GM21825 (cell line): ENCODE measurements at regions not wholly inside any gene's neighbourhood (a gene's known extent, or its start where the extent isn't known, plus 50 kb on each side); places are given as distances from the start of the nearest gene placed in this dataset.
A peak's percentile ranks its signal among the peaks of the same experiment; 100 is the strongest.

Experiments
- ATAC-seq: cut with Tn5 transposase; IDR thresholded peaks from one replicate; pipeline ENCODE4 v1.9.1; 2021; ENCODE audit warnings: mild to moderate bottlenecking, moderate library complexity; ENCODE audit not compliant: unreplicated experiment

DNA sequence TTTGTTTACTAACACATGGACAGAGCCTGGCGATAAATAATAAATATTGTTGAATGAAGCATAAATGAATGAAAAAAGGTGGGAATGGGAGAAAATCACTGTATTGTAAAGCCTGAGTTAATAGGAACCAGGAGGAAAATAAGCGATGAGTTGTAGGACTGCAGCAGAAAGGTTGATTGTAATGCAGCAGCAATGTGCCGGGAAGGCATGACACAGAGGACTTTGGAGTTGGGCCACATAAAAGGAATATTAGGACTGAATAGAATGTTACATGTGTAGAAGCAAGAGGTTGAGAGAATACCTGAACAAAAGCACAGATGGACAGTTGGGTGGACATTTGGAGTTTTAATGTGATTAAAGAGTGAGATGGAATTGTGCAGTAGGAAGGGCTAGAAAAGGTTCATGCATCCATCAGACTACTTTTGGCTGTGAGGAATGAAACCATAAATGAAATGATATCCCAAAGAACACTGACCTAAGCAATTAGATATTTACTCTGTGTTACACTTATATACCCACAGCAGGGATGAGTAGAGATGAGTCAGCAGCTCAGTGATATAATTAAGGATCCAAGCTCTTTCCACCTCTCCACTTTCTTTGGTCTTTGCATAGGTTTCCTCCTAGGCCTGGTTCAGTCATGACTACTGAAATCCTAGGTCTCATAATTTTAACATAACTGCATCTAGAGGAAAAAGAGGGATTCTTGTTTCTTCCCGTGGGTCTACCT is 55.4 kb downstream of the CCER1 start:
- no peak for ATAC-seq

DNA sequence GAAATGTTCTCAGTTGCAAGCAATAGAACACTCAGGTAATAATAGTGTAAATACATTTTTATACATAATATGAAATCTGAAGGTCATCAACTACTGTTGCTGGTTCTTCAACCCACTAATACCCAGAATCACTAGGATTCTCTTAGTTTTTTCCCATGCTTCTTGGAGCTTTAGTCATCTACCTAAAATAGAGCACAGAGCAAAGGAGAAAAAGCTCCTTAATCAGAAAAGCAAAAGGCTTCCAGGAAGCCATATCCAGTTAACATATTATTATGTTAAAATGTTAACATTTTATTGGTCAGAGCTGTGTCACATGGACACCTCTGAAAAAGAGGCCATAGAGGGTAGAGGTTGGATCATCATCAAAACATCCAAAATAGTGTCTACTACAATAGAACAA is 57.0 kb downstream of the CCER1 start:
- ATAC-seq, result no peak

GRCh38 chr12:90897316-90897715 is 57.7 kb downstream of the CCER1 start:
- ATAC-seq, result no peak

DNA sequence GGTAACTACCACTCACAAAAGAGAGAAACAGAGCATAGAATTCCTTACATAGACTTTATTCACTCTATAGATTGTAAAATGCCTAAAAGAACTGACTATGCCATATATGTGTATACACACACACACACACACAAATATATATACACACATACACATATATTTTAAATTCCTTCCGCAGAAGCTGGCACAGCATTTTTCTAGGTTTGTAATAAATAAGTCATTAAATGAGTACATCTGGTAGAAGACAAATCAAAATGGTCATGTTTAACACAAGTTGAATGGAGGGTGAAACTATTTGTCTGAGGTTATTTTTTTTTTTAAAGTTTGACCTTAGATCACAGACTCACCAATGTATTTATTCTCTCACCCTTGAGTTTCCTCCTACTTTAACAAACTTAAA is 58.2 kb downstream of the CCER1 start:
- no peak for ATAC-seq

GRCh38 chr12:90896164-90896563 is 58.8 kb downstream of the CCER1 start:
- no peak for ATAC-seq

DNA sequence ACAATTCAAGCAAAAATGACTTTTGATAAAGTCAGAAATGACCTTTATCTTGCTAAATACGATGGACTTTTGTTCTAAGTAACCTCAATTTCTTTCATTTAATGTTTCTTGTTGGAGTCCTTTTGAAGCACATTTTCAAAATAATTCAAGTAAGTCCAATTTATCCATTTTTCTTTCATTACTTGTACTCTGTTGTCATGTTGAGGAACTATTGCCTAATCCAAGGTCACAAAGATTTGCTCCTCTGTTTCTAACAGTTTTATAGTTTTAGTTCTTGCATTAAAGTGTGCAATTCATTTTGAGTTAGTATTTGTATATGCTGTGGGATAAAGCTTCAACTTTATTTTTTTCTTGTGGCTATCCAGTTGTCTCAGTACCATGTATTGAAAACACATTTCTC is 66.7 kb downstream of the CCER1 start:
- ATAC-seq, result no peak

DNA sequence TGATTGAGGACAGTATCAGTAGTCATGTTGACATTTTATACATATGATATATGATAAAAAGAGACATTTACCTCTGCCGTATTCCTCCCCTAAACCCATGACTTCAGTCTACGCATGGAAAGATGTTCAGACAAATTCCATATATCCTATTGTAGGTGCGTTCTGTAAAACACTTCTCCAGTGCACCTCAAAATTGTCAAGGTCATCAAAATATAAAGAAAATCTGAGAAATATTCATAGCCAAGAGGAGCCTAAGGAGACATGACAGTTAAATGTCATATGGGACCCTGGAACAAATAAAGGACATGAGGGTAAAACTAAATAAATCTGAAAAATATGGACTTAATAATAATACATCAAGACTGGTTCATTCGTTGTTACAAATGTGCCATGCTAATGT is 71.5 kb downstream of the CCER1 start:
- no peak for ATAC-seq

DNA sequence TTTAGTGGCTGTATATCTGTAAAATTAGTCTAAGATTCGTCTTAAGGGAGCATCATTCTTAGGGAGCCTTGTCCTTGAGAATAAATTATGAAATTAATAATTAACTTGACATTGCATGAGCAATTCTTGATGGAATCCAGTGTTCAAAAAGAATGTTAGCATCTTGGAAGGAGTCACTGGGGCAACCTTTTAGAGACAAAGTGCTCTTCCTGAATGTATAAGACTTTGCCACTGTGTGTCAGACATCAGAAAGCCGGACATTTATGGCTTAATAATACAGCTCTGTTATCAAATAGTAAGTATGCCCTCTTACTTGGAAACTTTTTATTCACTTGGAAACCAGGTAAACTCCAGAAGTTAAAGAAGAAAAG is 83.3 kb downstream of the CCER1 start:
- no peak for ATAC-seq

DNA sequence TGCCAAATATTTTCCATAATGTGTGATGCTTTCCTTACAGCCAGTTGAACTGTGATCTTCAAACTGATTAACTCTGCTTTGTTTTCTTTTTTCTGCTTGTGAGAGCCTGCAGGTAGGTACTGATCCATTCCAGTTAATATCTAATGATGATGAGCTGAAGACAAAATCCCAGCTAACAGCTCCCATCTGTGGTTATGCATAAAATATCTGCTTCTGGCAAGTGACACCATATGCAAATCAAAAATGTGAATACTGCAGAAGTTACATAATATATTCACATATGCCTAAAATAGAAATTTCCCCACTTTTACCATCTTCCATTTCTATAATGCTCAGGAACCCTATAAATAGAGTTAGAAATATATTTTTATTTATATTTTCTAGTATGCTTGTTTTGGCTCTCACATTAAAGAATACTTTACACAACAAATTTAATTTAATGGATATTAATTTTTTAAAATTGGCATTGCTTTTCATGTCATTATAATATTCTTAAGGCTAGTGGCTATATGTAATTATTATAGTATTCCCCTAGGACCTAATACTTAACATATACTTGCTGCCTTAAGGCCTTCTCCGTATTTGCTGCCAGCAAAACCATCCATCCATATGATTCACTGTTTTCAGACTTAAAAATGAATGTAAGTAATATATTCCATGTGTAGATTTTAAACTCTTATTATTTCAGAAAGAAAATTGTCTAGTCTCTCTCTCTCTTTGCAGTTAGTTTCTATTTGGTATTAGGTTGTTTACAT is 83.8 kb downstream of the CCER1 start:
- ATAC-seq, result no peak

- no peak for ATAC-seq
These were observed 86.3 kb downstream of the CCER1 start for GRCh38 chr12:90868626-90869025.

DNA sequence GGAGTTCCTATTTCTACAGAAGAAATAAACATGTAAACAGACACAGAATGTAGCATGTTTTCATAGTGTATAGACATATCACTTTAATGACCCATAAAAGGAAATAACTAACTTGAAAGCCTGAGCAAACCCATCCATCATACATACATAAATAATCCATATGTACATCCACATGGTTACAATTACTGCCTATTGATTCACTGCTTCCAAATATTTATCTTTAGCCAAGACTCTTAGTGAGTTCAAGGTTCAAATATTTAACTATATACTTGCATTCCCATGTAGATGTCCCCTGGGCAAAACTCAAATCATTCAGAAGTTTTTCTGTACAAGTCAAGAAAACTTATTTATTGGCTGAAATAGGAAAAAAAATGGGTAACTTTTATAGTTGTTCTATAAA is 95.4 kb downstream of the CCER1 start:
- ATAC-seq, result no peak

- no peak for ATAC-seq
These were observed 96.7 kb downstream of the CCER1 start for GRCh38 chr12:90858252-90858651.

DNA sequence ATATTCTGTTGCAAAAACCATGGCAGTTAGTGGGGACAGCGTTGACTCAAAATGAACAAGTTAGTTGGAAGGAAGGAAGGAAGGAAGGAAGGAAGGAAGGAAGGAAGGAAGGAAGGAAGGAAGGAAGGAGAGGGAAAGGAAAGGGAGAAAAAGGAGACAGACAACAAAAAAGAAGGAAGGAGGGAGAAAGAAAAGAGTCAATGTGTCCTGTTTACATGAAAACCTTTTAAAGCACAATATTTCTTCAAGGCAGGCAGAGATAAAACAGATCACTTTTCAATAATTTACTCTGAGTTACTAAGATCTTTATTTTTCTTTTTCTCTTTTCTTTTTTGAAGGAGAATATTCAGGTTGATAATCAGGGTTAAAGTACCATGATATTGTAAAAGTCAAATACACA is 99.4 kb downstream of the CCER1 start:
- no peak for ATAC-seq

GRCh38 chr12:90854136-90854689 is 100.8 kb downstream of the CCER1 start:
- ATAC-seq, result peak; percentile 71

- ATAC-seq, result no peak
These were observed 102.9 kb downstream of the CCER1 start for GRCh38 chr12:90851800-90852718.

DNA sequence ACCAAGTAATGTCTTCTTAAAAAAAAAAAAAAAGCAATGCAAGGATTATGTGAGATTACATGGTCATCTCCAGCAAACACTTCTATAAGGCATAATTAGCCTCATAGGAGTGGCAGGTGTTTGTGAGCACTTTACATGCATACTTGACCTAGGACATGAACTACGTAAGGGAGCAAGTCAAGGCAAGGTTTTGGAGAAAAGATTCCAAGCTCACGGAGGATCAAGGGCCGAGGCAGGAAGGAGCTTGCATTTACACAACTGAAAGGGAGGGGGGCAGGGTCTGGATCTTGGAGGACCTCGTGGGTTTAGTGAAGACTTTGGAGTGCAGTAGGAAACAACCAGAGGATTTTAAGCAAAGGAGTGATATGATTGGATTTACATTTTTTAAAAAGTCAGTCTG is 112.5 kb downstream of the CCER1 start:
- no peak for ATAC-seq

GRCh38 chr12:90841336-90841735 is 113.6 kb downstream of the CCER1 start:
- no peak for ATAC-seq

GRCh38 chr12:90839346-90839745 is 115.6 kb downstream of the CCER1 start:
- ATAC-seq, result no peak

DNA sequence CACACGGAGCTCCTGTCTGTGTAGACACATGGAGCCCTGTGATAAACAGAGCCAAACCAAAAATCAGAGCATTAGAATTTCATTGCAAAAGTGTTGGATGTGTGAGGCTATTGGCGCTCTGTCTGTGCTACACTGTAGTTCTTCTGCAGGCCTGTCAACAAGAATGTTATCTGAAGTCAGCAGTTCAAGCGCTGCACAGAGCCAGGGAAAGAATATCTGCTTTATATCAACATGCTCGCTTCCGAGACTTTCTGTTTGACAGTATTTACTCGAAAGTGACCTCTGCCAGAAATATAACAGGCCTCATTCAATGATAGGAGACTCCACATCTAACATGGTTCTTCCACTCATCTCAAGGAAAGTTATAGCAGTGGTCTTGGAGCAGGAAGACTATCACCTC is 118.3 kb downstream of the CCER1 start:
- ATAC-seq, result no peak

- ATAC-seq, result no peak
These were observed 121.7 kb downstream of the CCER1 start for GRCh38 chr12:90833228-90833627.

- ATAC-seq, result no peak
These were observed 122.5 kb downstream of the CCER1 start for GRCh38 chr12:90832427-90832826.
